OCI-LY7 (cell line): ENCODE measurements at regions not wholly inside any gene's neighbourhood (a gene's known extent, or its start where the extent isn't known, plus 50 kb on each side); places are given as distances from the start of the nearest gene placed in this dataset.

Experiments used
- BruUV-seq: library from RNA; stranded (reverse); fragments of 400-500 nt; replicated peaks from 2 replicates; lab custom pipeline; 2021; lab: Mats Ljungman, UMichigan
- CTCF ChIA-PET: fragments of 300-600 bp; sonication (Branson Sonifier 250); formaldehyde crosslinking; loops from one replicate; lab custom pipeline; 2022; ENCODE audit warnings: antibody characterized with exemption; ENCODE audit not compliant: unreplicated experiment; lab: Charles Lee
- POLR2A ChIA-PET: fragments of 300-600 bp; sonication (Branson Sonifier 250); formaldehyde crosslinking; loops from one replicate; lab custom pipeline; 2022; ENCODE audit warnings: antibody characterized with exemption; lab: Charles Lee
- DNase-seq: peaks from one replicate; pipeline ENCODE4 v3.0.0-alpha.2; 2015; ENCODE audit warnings: low spot score
- H2AFZ ChIP-seq: fragments of 200-600 bp; sonication (generic), shearing (Covaris generic); 2 replicates; pipeline ENCODE4 v1.6.1; 2014; ENCODE audit warnings: mild to moderate bottlenecking, antibody characterized with exemption, low read length, moderate library complexity
- H3K27ac ChIP-seq: fragments of 200-600 bp; sonication (generic); 2 replicates; pipeline ENCODE4 v1.5.1; 2014; ENCODE audit warnings: mixed run types, low read depth, mild to moderate bottlenecking, moderate library complexity, low read length, inconsistent platforms; ENCODE audit not compliant: poor library complexity, severe bottlenecking
- H3K36me3 ChIP-seq: fragments of 200-600 bp; sonication (generic); 2 replicates; pipeline ENCODE4 v1.6.1; 2014; ENCODE audit warnings: mild to moderate bottlenecking, antibody characterized with exemption, low read length, moderate library complexity, mixed read lengths; ENCODE audit not compliant: insufficient read depth
- H3K4me1 ChIP-seq: fragments of 200-600 bp; sonication (generic); 2 replicates; pipeline ENCODE4 v1.5.1; 2014; ENCODE audit warnings: mild to moderate bottlenecking, low read length; ENCODE audit not compliant: insufficient read depth, poor library complexity, severe bottlenecking
- H3K4me2 ChIP-seq: fragments of 200-600 bp; sonication (generic); 2 replicates; pipeline ENCODE4 v1.6.1; 2014; ENCODE audit warnings: mild to moderate bottlenecking, low read length
- H3K4me3 ChIP-seq: fragments of 200-600 bp; sonication (generic); 2 replicates; pipeline ENCODE4 v1.5.1; 2014; ENCODE audit warnings: mild to moderate bottlenecking, low read depth, low read length; ENCODE audit not compliant: poor library complexity, severe bottlenecking
- H3K79me2 ChIP-seq: fragments of 200-600 bp; sonication (generic); 2 replicates; pipeline ENCODE4 v1.6.1; 2016; ENCODE audit warnings: low read depth, mild to moderate bottlenecking, low read length, moderate library complexity, mixed read lengths; ENCODE audit not compliant: insufficient read depth
- H3K9me2 ChIP-seq: fragments of 200-600 bp; sonication (generic); 2 replicates; pipeline ENCODE4 v1.6.1; 2016; ENCODE audit warnings: mild to moderate bottlenecking, low read length, mixed read lengths; ENCODE audit not compliant: insufficient read depth
- H3K9me3 ChIP-seq: fragments of 200-600 bp; sonication (generic); 2 replicates; pipeline ENCODE4 v1.6.1; 2014; ENCODE audit warnings: mild to moderate bottlenecking, mixed run types, low read length, mixed read lengths
- H4K20me1 ChIP-seq: fragments of 200-600 bp; sonication (generic); 2 replicates; pipeline ENCODE4 v1.6.1; 2014; ENCODE audit warnings: mild to moderate bottlenecking, antibody characterized with exemption, low read length, moderate library complexity, mixed read lengths; ENCODE audit not compliant: insufficient read depth
- CTCF ChIP-seq: fragments of 200-600 bp; sonication (generic); conservative IDR thresholded peaks from 2 replicates; pipeline ENCODE4 v1.5.1; 2014; ENCODE audit warnings: mild to moderate bottlenecking, antibody characterized with exemption, low read length, moderate library complexity, mixed read lengths
- EZH2phosphoT487 ChIP-seq: fragments of 200-600 bp; sonication (generic); IDR thresholded peaks from 2 replicates; pipeline ENCODE4 v1.6.1; 2018; ENCODE audit warnings: low read depth, borderline replicate concordance, mild to moderate bottlenecking, mixed run types, antibody characterized with exemption, low read length, moderate library complexity, mixed read lengths
- intact Hi-C: fragments of 100-400 bp; cut with micrococcal nuclease; formaldehyde crosslinking; loops from one replicate; pipeline ENCODE4 v1.10.0; 2022; ENCODE audit not compliant: unreplicated experiment

GRCh38 chr10:128186959-128187787, 61.0 kb upstream of the MKI67 start:
- Histone ChIP-seq H3K79me2 (no peaks in the 10 kb centered on the region), H3K4me3 (no peak overlapping the region), H3K4me2 (no peak overlapping the region), H3K36me3 (no peaks in the 10 kb centered on the region), H3K9me3 (no peaks in the 10 kb centered on the region), H2AFZ (no peak overlapping the region), H3K4me1 (no peaks in the 10 kb centered on the region), H4K20me1 (no peaks in the 10 kb centered on the region; the same call in 1 of the 2 replicates), H3K9me2 (no peaks in the 10 kb centered on the region), H3K27ac (no peak overlapping the region)
- intact Hi-C loops: no loop called here
- TF ChIP-seq CTCF (no peak), EZH2phosphoT487 (no peak)
- CTCF ChIA-PET: no interaction called here
- no TSS peak for BruUV-seq
- no peak for DNase-seq
- POLR2A ChIA-PET: interaction anchor here (0.6 to 1.9 kb wide), 3 partner anchors 12 to 73 kb away, joined by 3 to 6 read pairs (median 5); no protein-coding TSS in a partner anchor

- no peak for DNase-seq
- no peak overlapping the region for H2AFZ ChIP-seq
- no peaks in the 10 kb centered on the region for H3K9me2 ChIP-seq
- no peaks in the 10 kb centered on the region; the same call in 1 of the 2 replicates for H4K20me1 ChIP-seq
- CTCF ChIA-PET: no interaction called here
- H3K4me1 ChIP-seq: no peaks in the 10 kb centered on the region
- H3K79me2 ChIP-seq: no peaks in the 10 kb centered on the region
- no TSS peak for BruUV-seq
- H3K4me2 ChIP-seq: no peak overlapping the region
- intact Hi-C loops: no loop called here
- H3K4me3 ChIP-seq: no peak overlapping the region
- POLR2A ChIA-PET: interaction anchor here (0.7 to 1.9 kb wide), 2 partner anchors 11 to 267 kb away, joined by 3 to 6 read pairs; no protein-coding TSS in a partner anchor
- TF ChIP-seq CTCF (no peak), EZH2phosphoT487 (no peak)
- no peaks in the 10 kb centered on the region for H3K36me3 ChIP-seq
- no peak overlapping the region for H3K27ac ChIP-seq
- no peaks in the 10 kb centered on the region for H3K9me3 ChIP-seq
These were observed 61.6 kb upstream of the MKI67 start for GRCh38 chr10:128187788-128188185.

- ChIA-PET POLR2A (interaction anchor here (0.6 kb wide), 1 partner anchor 30 kb away, joined by 3 read pairs; no protein-coding TSS in a partner anchor), CTCF (no interaction called here)
- Histone ChIP-seq H3K9me2 (no peaks in the 10 kb centered on the region), H4K20me1 (no peaks in the 10 kb centered on the region; the same call in 1 of the 2 replicates), H2AFZ (no peak overlapping the region), H3K4me2 (no peak overlapping the region), H3K27ac (no peak overlapping the region), H3K4me1 (no peaks in the 10 kb centered on the region), H3K9me3 (no peaks in the 10 kb centered on the region), H3K36me3 (no peaks in the 10 kb centered on the region), H3K4me3 (no peak overlapping the region), H3K79me2 (no peaks in the 10 kb centered on the region)
- no TSS peak for BruUV-seq
- intact Hi-C loops: no loop called here
- TF ChIP-seq CTCF (no peak), EZH2phosphoT487 (no peak)
- no peak for DNase-seq
These were observed 63.0 kb upstream of the MKI67 start for GRCh38 chr10:128189176-128189575.
